22Rv1 (cell line): ENCODE measurements at regions not wholly inside any gene's neighbourhood (a gene's known extent, or its start where the extent isn't known, plus 50 kb on each side); places are given as distances from the start of the nearest gene placed in this dataset.

Experiments used
- H3K27ac ChIP-seq: fragments of 450-650 bp; 2 replicates; pipeline ENCODE4 v1.5.1; 2017
- ZFX ChIP-seq: fragments of 450-650 bp; IDR thresholded peaks from 2 replicates; pipeline ENCODE4 v1.6.1; 2017; ENCODE audit warnings: antibody characterized with exemption, borderline replicate concordance
- TF ChIP-seq, protein P1 (sequence below): fragments of 450-650 bp; IDR thresholded peaks from 2 replicates; pipeline ENCODE4 v1.5.1; 2017; ENCODE audit warnings: mild to moderate bottlenecking

DNA sequence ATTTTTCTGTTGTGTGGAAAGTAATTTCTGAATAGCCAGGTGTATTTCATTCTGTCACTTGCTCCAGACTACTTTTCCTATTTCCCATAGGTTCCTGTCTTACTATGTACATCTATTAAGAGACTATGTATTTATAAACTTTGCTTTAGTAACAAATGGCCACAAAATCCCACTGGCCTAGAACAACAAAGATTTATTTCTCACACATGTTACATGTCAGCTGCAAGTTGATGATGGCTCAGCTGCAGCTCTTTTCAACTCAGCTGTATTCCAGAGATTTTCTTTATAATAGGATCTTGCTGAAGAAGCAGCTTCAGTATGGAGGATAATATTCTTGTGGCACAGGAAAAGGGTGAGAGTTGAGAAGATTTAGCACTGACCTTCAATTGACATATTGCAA lies 539.6 kb upstream of the LRRC4C start:
- no peak overlapping the region for H3K27ac ChIP-seq
- TF ChIP-seq ZFX: no peak
- TF ChIP-seq, protein P1, sequence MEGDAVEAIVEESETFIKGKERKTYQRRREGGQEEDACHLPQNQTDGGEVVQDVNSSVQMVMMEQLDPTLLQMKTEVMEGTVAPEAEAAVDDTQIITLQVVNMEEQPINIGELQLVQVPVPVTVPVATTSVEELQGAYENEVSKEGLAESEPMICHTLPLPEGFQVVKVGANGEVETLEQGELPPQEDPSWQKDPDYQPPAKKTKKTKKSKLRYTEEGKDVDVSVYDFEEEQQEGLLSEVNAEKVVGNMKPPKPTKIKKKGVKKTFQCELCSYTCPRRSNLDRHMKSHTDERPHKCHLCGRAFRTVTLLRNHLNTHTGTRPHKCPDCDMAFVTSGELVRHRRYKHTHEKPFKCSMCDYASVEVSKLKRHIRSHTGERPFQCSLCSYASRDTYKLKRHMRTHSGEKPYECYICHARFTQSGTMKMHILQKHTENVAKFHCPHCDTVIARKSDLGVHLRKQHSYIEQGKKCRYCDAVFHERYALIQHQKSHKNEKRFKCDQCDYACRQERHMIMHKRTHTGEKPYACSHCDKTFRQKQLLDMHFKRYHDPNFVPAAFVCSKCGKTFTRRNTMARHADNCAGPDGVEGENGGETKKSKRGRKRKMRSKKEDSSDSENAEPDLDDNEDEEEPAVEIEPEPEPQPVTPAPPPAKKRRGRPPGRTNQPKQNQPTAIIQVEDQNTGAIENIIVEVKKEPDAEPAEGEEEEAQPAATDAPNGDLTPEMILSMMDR: no peak

DNA sequence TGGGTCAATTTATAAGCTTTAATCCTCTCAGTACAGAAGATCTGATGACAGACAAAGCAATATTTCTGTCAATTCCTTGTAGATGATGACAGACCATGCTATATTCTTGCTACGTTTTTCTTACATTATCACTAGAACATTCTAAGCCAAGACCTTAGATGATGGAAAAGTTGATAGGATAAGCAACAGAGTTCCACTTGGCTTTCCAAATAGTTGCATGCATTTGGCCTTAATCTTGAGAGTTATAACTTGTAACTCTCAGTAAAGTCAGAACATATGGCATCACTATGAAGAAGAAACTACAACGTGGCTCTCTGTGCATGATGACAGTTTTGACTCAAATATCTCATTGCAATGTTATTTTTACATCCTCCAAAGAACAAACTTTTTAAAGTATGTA lies 544.3 kb upstream of the LRRC4C start:
- TF ChIP-seq ZFX: no peak
- TF ChIP-seq, protein P1: no peak
- H3K27ac ChIP-seq: no peak overlapping the region

DNA sequence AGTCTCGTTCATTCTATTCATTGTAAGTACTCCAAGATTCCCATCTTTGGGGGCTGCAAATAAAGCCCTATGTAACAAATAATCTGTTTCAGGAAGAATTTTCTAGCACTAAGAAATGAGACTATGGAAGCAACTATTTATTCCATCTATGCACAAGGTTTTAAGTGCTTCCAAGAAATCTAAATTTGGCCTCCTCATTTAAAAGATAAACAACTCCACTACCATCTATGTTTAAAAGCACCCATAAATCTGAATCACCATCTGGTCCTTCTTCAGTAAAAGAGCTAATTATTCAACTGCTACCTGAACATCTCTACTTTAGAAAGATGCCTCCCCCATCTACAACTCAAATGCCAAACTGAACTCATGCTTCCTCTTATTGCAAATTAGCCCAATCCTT lies 547.3 kb upstream of the LRRC4C start:
- H3K27ac ChIP-seq: no peak overlapping the region
- TF ChIP-seq ZFX: no peak

DNA sequence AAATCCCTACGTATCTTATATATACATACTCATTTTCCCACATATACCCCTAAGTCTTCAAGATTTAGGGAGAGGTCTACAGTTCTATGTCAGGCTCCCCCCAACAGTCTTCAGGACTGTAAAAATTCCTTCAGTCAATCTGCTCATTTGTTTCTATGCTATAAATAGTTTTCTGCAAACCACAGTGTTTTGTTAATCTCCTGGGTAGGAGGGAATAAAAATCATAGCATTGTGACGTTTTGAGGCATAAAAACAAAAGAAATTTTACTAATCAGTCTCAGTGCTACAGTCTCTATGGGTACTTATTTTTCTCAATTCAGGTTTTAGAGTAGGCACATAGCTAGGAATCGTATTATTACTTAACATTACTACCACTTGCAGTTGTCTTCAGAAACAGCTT lies 552.8 kb upstream of the LRRC4C start:
- no peak overlapping the region for H3K27ac ChIP-seq
- TF ChIP-seq, protein P1: no peak
- TF ChIP-seq ZFX: no peak

DNA sequence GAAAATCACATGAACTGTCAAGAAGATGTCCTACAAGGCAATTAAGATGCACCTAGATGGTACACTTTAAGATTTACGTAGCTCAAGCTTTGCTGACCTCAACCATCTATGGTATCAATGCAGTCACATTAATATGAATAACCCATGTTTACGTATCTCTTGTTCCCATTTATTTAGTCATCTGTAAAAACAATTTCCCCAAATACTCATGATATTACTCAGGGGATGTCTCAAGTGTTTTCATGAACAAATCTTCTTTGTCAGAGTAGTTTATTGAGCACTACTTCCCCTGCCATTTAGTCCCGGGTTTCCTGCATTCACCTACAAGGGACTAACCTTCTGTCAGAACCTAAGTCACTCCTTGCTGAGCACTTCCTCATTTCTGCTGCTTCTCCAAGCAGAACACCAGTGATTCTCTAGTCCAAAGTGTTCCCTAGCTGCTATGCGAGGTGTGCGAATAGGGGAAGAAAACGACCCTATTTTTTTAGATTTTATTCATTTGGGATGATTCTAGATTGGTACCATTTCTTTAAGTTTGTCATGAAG lies 554.3 kb upstream of the LRRC4C start:
- H3K27ac ChIP-seq: no peak overlapping the region
- TF ChIP-seq, protein P1: no peak
- no peak for TF ChIP-seq ZFX

DNA sequence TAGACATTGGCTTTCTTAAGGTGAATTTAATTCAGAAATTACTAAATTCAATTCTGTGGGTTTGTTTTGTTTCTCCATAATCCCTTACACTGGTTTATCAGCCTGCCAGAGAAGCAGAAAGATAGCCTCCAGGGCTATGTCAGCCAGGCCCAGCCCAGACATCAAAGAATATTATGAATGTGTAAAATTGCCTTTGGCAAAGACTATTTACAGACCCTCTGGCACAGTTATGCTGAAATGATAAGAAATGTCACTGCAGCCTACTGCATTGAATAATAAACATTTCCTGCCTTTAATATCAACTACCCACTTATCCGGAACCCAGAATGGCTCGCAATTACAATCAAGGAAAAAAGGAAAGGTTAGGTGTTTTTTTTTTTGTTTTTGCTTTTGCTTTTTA lies 562.5 kb upstream of the LRRC4C start:
- no peak overlapping the region for H3K27ac ChIP-seq
- TF ChIP-seq, protein P1: no peak
- TF ChIP-seq ZFX: no peak

DNA sequence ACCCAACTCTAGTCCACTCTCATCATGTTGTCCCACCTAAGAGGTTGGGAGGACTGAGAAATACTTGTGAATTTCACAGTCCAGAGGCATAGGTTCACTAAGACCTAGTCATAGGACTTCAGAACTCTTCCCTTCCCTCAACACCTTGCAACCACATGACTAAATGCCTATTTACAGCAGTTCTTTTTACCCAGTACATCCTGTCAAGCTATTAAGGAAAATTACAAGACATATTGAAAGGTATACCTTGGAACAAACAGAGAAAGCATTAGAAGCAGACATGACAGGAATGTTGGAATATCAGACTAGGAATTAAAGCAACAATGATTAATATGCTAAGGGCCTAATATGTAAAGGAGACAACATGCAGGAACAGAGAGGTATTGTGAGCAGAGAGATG lies 563.8 kb upstream of the LRRC4C start:
- no peak for TF ChIP-seq ZFX
- TF ChIP-seq, protein P1: no peak
- H3K27ac ChIP-seq: no peak overlapping the region
